Lung (tissue), 11 donors: ENCODE measurements at regions not wholly inside any gene's neighbourhood (a gene's known extent, or its start where the extent isn't known, plus 50 kb on each side); places are given as distances from the start of the nearest gene placed in this dataset.
A peak's percentile ranks its signal among the peaks of the same experiment; 100 is the strongest.

Experiments used
- ATAC-seq: fragments of 200-7000 bp; cut with Tn5 transposase; one replicate; pipeline ENCODE4 v1.9.1; 2020; ENCODE audit warnings: moderate number of reproducible peaks; ENCODE audit not compliant: insufficient read depth, low FRiP score
- DNase-seq, 3 donors: peaks; one replicate each; pipeline ENCODE4 v3.0.0-alpha.2; 2013 to 2017
- H3K27ac ChIP-seq, 2 donors: one replicate each; pipeline ENCODE4 v1.5.1; 2013; ENCODE audit warnings: mild to moderate bottlenecking in 2 of 2, moderate library complexity in 2 of 2, control low read depth in 1 of 2, inconsistent platforms in 1 of 2, low read depth in 1 of 2, low read length in 1 of 2
- H3K27me3 ChIP-seq, 3 donors: one replicate each; pipeline ENCODE4 v1.5.1; 2013; ENCODE audit warnings: low read length in 2 of 3; ENCODE audit not compliant: control insufficient read depth in 3 of 3, insufficient read depth in 3 of 3
- H3K36me3 ChIP-seq, 4 donors: one replicate each; pipeline ENCODE4 v1.5.1; 2013; ENCODE audit warnings: low read length in 4 of 4, mild to moderate bottlenecking in 1 of 4, moderate library complexity in 1 of 4; ENCODE audit not compliant: control insufficient read depth in 4 of 4, insufficient read depth in 4 of 4
- H3K4me1 ChIP-seq, 5 donors: one replicate each; pipeline ENCODE4 v1.5.1; 2013; ENCODE audit warnings: low read length in 5 of 5, mild to moderate bottlenecking in 2 of 5, moderate library complexity in 1 of 5; ENCODE audit not compliant: control insufficient read depth in 5 of 5, insufficient read depth in 5 of 5
- H3K4me3 ChIP-seq: one replicate; pipeline ENCODE4 v1.5.1; 2013; ENCODE audit warnings: mild to moderate bottlenecking, control low read depth, moderate library complexity
- H3K9ac ChIP-seq, 2 donors: one replicate each; pipeline ENCODE4 v1.5.1; 2013; ENCODE audit warnings: low read length in 2 of 2, control low read depth in 1 of 2; ENCODE audit not compliant: insufficient read depth in 1 of 2
- H3K9me3 ChIP-seq, 4 donors: one replicate each; pipeline ENCODE4 v1.5.1; 2013; ENCODE audit warnings: low read length in 3 of 4, mild to moderate bottlenecking in 1 of 4, moderate library complexity in 1 of 4; ENCODE audit not compliant: control insufficient read depth in 4 of 4, insufficient read depth in 3 of 4
- WGBS, 2 donors: extraction: QIAGEN DNeasy Blood & Tissue Kit; methylation state at CpG; one replicate each; pipeline ENCODE4 v1.1.7; 2013; 5-methylcytosine and 5-hydroxymethylcytosine counted together
- TF ChIP-seq, protein P1 (sequence below): IDR thresholded peaks from 2 replicates; pipeline ENCODE4 v1.5.1; 2012; ENCODE audit warnings: mild to moderate bottlenecking; ENCODE audit errors: control extremely low read depth, extremely low read depth
- donor health status: control.
- donor health status: control.
- donor health status: Bipolar disorder and iron deficiency.
- donor health status: healthy.
- donor health status: DM: yes; HTN: yes; CAD: no.

DNA sequence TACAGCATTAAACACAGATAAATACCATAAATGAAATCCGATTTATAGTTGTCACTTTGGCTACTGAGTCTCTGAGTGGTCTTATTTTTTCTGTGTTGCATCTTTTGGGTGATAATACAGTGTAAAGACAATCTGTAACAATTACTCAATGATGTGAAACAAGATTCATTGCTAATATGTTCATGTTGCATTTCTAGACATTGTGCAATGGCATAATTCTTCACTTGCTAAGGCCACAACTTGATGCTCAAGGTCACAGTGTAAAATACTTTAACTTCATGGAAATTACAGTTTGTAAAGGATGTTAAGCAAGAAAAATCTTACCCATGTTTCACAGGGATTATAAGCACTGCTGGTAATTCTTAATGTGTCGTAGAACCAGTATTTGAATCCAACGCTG is 74.9 kb upstream of the SMLR1 start:
- H3K9ac ChIP-seq: no peak overlapping the region
- TF ChIP-seq, protein P1, sequence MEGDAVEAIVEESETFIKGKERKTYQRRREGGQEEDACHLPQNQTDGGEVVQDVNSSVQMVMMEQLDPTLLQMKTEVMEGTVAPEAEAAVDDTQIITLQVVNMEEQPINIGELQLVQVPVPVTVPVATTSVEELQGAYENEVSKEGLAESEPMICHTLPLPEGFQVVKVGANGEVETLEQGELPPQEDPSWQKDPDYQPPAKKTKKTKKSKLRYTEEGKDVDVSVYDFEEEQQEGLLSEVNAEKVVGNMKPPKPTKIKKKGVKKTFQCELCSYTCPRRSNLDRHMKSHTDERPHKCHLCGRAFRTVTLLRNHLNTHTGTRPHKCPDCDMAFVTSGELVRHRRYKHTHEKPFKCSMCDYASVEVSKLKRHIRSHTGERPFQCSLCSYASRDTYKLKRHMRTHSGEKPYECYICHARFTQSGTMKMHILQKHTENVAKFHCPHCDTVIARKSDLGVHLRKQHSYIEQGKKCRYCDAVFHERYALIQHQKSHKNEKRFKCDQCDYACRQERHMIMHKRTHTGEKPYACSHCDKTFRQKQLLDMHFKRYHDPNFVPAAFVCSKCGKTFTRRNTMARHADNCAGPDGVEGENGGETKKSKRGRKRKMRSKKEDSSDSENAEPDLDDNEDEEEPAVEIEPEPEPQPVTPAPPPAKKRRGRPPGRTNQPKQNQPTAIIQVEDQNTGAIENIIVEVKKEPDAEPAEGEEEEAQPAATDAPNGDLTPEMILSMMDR: no peak
- H3K4me3 ChIP-seq: no peak overlapping the region
- 88 to 95% methylated on average over 3 of the region's 3 CpGs for WGBS, 2 donors
- no peak overlapping the region for H3K27ac ChIP-seq
- DNase-seq: no peak
- H3K4me1 ChIP-seq: no peaks in the 10 kb centered on the region
- peaks cover 0 to 11% (median 3%) of the 10 kb centered on the region in 4 donors for H3K9me3 ChIP-seq
- no peaks in the 10 kb centered on the region for H3K27me3 ChIP-seq
- ATAC-seq: no peak
- no peaks in the 10 kb centered on the region for H3K36me3 ChIP-seq

DNA sequence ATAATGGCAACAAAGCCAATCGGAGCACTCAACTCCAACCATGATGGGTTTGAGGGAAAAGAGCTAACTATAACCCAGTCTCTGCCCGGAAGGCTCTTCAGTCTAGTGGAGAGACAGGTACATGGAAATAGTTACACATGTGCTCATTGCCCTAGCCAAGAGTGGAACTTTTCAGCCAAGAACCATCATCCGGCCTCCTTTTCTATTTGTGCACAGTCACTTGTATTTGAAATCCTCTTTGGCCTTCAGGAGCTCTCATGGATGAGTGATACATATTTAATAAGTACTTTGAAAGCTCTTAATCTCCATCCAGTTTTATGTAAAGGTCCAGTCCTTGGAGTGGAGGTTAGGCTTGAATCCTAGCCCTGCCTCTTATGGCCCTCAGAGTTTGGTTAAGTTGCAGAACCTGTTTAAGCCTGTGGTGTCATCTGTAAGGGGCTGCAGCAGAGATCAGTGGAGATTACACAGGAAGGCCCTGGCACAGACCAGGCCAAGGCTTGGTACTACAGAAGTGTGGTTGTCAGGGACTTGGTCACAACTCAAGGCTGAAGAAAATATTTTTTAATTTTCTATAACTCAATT is 72.3 kb upstream of the SMLR1 start:
- Histone ChIP-seq H3K9me3 (peaks cover 0 to 2% (median under 1%) of the 10 kb centered on the region in 4 donors), H3K27me3 (no peaks in the 10 kb centered on the region), H3K9ac (no peak overlapping the region), H3K27ac (no peak overlapping the region), H3K4me3 (no peak overlapping the region), H3K36me3 (no peaks in the 10 kb centered on the region), H3K4me1 (no peaks in the 10 kb centered on the region)
- TF ChIP-seq, protein P1: no peak
- no peak for ATAC-seq
- WGBS, 2 donors: 78 to 89% methylated on average over 3 of the region's 3 CpGs
- peak in 2 of 3 donors; percentile 16 to 19 for DNase-seq

DNA sequence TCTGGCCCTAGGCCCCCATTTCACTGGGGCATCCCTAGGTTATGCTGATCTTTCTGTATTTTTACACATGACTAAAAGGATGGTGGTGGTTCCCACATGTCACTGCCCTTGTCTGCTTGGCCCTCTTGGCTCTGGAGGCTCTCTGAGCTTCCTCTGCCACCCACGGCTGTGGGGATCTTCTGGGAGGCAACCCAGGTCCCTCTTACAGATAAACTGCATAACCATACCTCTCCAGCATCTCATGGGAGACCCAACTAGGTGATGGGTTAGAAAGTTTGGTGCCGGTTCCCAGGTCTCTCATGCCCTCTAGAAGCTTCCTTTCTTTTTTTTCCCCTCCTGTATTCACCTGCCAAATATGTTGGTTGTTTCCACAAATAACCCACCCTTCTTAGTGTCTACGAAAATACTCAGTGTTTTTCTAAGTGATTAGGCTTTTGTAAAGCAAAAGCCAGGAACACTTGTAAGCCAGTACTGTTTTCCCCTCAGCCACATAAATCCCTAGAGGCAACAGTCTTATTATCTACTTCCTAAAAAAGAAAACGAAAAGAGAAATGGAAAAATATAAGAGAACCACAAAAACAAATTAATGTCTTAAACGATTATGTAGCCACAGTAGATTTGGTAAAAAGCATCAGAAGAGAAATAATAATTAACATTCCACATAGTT is 71.7 kb upstream of the SMLR1 start:
- DNase-seq (no peak), ATAC-seq (no peak)
- Histone ChIP-seq H3K27me3 (no peaks in the 10 kb centered on the region), H3K9ac (no peak overlapping the region), H3K4me1 (no peaks in the 10 kb centered on the region), H3K36me3 (no peaks in the 10 kb centered on the region), H3K4me3 (no peak overlapping the region), H3K27ac (no peak overlapping the region), H3K9me3 (peaks cover 0 to 2% (median 0%) of the 10 kb centered on the region in 4 donors)
- TF ChIP-seq, protein P1: no peak
- WGBS, 2 donors: 72 to 82% methylated on average over 5 of the region's 5 CpGs

DNA sequence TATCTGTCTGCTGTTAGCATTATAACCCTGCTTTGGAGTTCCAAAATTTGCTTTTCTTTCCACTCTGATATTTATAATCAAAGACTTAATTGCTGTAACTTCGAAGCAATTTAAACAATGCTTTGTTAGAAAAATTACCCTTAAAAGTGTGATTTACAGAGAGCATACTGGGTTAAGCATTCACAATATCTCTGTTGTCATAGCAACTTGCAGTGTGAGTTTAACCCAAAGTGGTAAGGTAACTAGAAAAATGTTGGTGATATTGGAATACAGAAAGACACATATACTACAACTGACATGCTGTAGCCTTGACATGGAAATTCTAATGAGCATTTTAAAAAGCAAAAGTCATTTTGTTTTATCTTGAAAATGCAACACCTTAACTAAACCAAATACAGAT is 70.4 kb upstream of the SMLR1 start:
- no peaks in the 10 kb centered on the region for H3K27me3 ChIP-seq
- TF ChIP-seq, protein P1: no peak
- no peak overlapping the region for H3K27ac ChIP-seq
- no peaks in the 10 kb centered on the region for H3K4me1 ChIP-seq
- peaks cover 0 to 2% (median 0%) of the 10 kb centered on the region in 4 donors for H3K9me3 ChIP-seq
- H3K36me3 ChIP-seq: no peaks in the 10 kb centered on the region
- DNase-seq: no peak
- no peak for ATAC-seq
- no peak overlapping the region for H3K4me3 ChIP-seq
- no peak overlapping the region for H3K9ac ChIP-seq
- WGBS, 2 donors: 79 to 81% methylated on average over 1 of the region's 1 CpG
